Pancreas (tissue), 10 donors: ENCODE measurements at regions not wholly inside any gene's neighbourhood (a gene's known extent, or its start where the extent isn't known, plus 50 kb on each side); places are given as distances from the start of the nearest gene placed in this dataset.

Source experiments
- ATAC-seq, 4 donors: fragments of 200-7000 bp; cut with Tn5 transposase; one replicate each; pipeline versions ENCODE4 v1.8.0 to v1.9.1; 2020; ENCODE audit warnings: mild to moderate bottlenecking in 4 of 4, moderate library complexity in 4 of 4
- DNase-seq, 6 donors: peaks; one replicate each; pipeline ENCODE4 v3.0.0-alpha.2; 2020
- FAIRE-seq: peaks from 2 replicates; lab custom pipeline; 2012; peaks lifted over from hg19 to GRCh38; lab: Jason Lieb, UNC
- H3K27ac ChIP-seq, 4 donors: fragments of 200-600 bp; sonication (generic); 1 replicate in 3 of 4; 2 replicates in 1 of 4; pipeline versions ENCODE4 v1.5.0 to v1.8.0; 2020
- H3K27me3 ChIP-seq, 4 donors: fragments of 200-600 bp; one replicate each; pipeline ENCODE4 v1.8.0; 2021
- H3K36me3 ChIP-seq, 3 donors: fragments of 200-600 bp; sonication (generic) in 1 of 3; one replicate each; pipeline versions ENCODE4 v1.5.0 to v1.8.0; 2020 to 2021
- H3K4me1 ChIP-seq, 3 donors: fragments of 200-600 bp; one replicate each; pipeline ENCODE4 v1.8.0; 2021
- H3K4me3 ChIP-seq, 4 donors: fragments of 200-600 bp; sonication (generic) in 2 of 4; one replicate each; pipeline versions ENCODE4 v1.5.0 to v1.8.0; 2020 to 2021
- H3K9me3 ChIP-seq, 4 donors: fragments of 200-600 bp; one replicate each; pipeline ENCODE4 v1.8.0; 2021
- WGBS, 2 donors: extraction: QIAGEN DNeasy Blood & Tissue Kit; methylation state at CpG; one replicate each; pipeline ENCODE4 v1.1.7; 2013; 5-methylcytosine and 5-hydroxymethylcytosine counted together
- intact Hi-C, 3 donors: fragments of 100-400 bp; cut with DNase I; formaldehyde crosslinking; loops; one replicate each; pipeline versions ENCODE4 v1.11.1 to v1.14.2; 2022
- TF ChIP-seq, protein P1 (sequence below), 4 donors: fragments of 200-600 bp; sonication (generic) in 3 of 4; IDR thresholded peaks; one replicate each; pipeline versions ENCODE4 v1.5.0 to v1.8.0; 2021; ENCODE audit warnings: antibody characterized with exemption in 4 of 4
- donor health status: healthy with polysubstance abuse.
- donor health status: DM: no; HTN: no; CAD: no; lungs with moderate emphysema.
- donor health status: DM: no; HTN: no; CAD: no.
- donor health status: control.
- donor health status: control.
- donor health status: Bipolar disorder and iron deficiency.
- donor health status: DM: yes; HTN: yes; CAD: no.
- donor health status: DM: no; HTN: no; CAD: no.
- donor health status: DM: no; HTN: no; CAD: no.
- donor health status: DM: yes; HTN: yes; CAD: no.

DNA sequence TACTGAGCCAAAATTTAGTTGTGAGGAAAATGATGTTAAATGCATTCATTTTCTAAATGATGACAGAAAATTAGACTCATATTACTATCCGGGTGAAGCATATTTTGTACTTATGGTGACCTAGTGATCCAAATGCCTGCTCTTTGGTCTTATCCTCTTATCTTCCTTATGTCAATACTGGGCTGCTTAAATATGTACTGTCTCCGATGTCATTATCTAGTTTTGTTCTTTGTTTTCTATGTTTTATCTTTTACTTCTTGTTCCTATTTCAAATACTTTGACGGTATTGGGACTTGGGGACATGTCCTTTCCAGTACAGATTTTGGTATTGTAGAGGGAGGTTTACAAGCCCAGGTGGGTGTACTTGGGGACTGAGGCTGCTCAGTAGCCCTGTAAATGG lies 124.6 kb upstream of the ESR1 start:
- ATAC-seq (no peak), FAIRE-seq (no peak), DNase-seq (no peak)
- TF ChIP-seq, protein P1, sequence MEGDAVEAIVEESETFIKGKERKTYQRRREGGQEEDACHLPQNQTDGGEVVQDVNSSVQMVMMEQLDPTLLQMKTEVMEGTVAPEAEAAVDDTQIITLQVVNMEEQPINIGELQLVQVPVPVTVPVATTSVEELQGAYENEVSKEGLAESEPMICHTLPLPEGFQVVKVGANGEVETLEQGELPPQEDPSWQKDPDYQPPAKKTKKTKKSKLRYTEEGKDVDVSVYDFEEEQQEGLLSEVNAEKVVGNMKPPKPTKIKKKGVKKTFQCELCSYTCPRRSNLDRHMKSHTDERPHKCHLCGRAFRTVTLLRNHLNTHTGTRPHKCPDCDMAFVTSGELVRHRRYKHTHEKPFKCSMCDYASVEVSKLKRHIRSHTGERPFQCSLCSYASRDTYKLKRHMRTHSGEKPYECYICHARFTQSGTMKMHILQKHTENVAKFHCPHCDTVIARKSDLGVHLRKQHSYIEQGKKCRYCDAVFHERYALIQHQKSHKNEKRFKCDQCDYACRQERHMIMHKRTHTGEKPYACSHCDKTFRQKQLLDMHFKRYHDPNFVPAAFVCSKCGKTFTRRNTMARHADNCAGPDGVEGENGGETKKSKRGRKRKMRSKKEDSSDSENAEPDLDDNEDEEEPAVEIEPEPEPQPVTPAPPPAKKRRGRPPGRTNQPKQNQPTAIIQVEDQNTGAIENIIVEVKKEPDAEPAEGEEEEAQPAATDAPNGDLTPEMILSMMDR (IDR thresholded peaks at IDR 0.05) = no peak
- no peaks in the 10 kb centered on the region for H3K27me3 ChIP-seq
- no peaks in the 10 kb centered on the region for H3K36me3 ChIP-seq
- H3K9me3 ChIP-seq = no peaks in the 10 kb centered on the region
- peaks cover 0 to 4% (median 0%) of the 10 kb centered on the region in 3 donors for H3K4me1 ChIP-seq
- intact Hi-C loops = no loop called here
- H3K4me3 ChIP-seq = no peak overlapping the region
- H3K27ac ChIP-seq = no peak overlapping the region
- WGBS, 2 donors = 19 to 27% methylated on average over 3 of the region's 3 CpGs

DNA sequence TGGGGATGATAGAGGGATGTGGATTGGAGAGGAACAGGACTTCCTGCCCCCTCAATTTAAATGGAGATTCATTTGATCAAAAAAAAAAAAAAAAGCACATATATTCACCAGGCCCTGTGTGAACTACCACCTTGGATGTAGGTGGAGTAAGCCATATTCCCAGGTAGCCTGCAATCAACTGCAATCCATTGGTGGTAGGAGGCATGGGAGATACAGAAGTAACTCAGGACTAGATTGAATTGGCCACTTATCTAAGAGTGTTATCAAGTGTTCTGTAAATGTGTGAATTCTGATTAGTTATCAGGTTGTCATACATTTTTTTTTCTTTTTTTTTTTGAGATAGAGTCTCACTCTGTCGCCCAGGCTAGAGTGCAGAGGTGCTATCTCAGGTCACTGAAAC lies 124.1 kb upstream of the ESR1 start:
- FAIRE-seq (no peak), DNase-seq (no peak), ATAC-seq (no peak)
- Histone ChIP-seq H3K4me3 (no peak overlapping the region), H3K27ac (no peak overlapping the region), H3K4me1 (peaks cover 0 to 4% (median 0%) of the 10 kb centered on the region in 3 donors), H3K27me3 (no peaks in the 10 kb centered on the region), H3K9me3 (no peaks in the 10 kb centered on the region), H3K36me3 (no peaks in the 10 kb centered on the region)
- TF ChIP-seq, protein P1 (IDR thresholded peaks at IDR 0.05) = no peak
- intact Hi-C loops = no loop called here
- WGBS, 2 donors = 50 to 58% methylated on average over 1 of the region's 1 CpG

DNA sequence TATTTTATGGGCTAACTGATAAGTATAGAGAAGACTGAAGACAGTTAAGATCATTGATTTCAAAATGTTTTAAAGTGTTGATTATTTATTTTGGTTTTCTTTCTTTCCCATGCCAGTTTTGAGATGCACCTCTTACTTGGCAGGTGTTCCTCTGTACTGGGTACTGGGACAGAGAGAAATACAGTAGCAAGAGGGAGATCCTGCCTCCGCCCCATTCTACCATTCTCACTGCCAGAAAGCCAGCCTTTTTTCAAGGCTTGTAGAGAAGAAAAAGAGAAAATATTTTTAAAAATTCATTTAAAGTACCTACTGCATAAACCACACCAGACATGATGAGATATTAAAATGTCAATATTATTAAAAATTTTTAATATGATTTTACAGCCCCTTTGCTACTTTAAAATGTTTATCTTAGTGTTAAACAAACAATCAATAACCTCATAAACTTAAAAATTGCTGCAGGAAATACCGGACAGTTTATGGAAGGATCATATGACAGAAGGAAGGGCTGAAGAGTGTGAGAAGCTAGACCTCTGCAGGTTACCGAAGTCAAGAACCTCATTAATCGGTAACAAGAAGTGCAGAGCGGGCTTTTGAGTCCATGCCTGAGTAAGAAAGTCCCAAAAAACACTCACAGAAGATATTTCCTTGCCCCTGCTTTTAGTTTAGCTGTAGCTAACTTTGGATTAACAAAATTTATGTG lies 117.8 kb upstream of the ESR1 start:
- Histone ChIP-seq H3K9me3 (no peaks in the 10 kb centered on the region), H3K36me3 (no peaks in the 10 kb centered on the region), H3K4me1 (no peaks in the 10 kb centered on the region), H3K4me3 (no peak overlapping the region), H3K27ac (no peak overlapping the region), H3K27me3 (no peaks in the 10 kb centered on the region)
- ATAC-seq = no peak
- intact Hi-C loops = no loop called here
- WGBS, 2 donors = 58 to 59% methylated on average over 5 of the region's 5 CpGs
- FAIRE-seq = no peak
- TF ChIP-seq, protein P1 (IDR thresholded peaks at IDR 0.05) = no peak
- DNase-seq = no peak

DNA sequence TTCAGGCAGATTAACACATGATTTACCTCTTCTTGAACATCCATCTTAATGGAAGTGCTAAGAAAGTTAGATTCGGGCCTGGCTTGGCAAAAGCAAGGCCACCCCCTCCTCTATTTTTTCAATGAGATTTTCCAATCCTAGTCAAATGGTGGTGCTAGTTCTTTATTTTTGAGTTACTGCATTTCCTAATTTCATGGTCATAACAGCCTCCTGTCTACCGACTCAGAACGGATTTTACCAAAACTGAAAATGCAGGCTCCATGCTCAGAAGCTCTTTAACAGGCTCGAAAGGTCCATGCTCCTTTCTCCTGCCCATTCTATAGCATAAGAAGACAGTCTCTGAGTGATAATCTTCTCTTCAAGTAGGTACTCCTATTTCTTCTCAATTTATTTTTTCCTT lies 117.2 kb upstream of the ESR1 start:
- intact Hi-C loops = no loop called here
- ATAC-seq = peak in 2 of 4 donors; percentile 79 to 81
- no peak for FAIRE-seq
- H3K27me3 ChIP-seq = no peaks in the 10 kb centered on the region
- peak overlapping the region in 1 of 4 donors; percentile 24 for H3K27ac ChIP-seq
- 49 to 66% methylated on average over 4 of the region's 4 CpGs for WGBS, 2 donors
- H3K4me3 ChIP-seq = no peak overlapping the region
- no peaks in the 10 kb centered on the region for H3K36me3 ChIP-seq
- no peaks in the 10 kb centered on the region for H3K4me1 ChIP-seq
- no peak for DNase-seq
- H3K9me3 ChIP-seq = no peaks in the 10 kb centered on the region
- TF ChIP-seq, protein P1 (IDR thresholded peaks at IDR 0.05) = no peak
